HL-60 (cell line): ENCODE measurements at regions not wholly inside any gene's neighbourhood (a gene's known extent, or its start where the extent isn't known, plus 50 kb on each side); places are given as distances from the start of the nearest gene placed in this dataset.

Experiments used
- DNase-seq, 2 experiments: peaks; one replicate each; pipeline ENCODE4 v3.0.0-alpha.2; 2010 to 2020; ENCODE audit warnings: low read depth in 1 of 2, low spot score in 1 of 2
- H3K27ac ChIP-seq: fragments of 250-450 bp; sonication (Bioruptor Pico); replicated peaks from 2 replicates; pipeline ENCODE4 v1.5.1; 2020; ENCODE audit warnings: mild to moderate bottlenecking, moderate library complexity
- H3K27me3 ChIP-seq: fragments of 250-450 bp; sonication (Bioruptor Pico); 2 replicates; pipeline ENCODE4 v1.5.1; 2021; ENCODE audit warnings: mild to moderate bottlenecking, moderate library complexity; ENCODE audit not compliant: insufficient read depth, poor library complexity, severe bottlenecking
- H3K4me3 ChIP-seq: replicated peaks from 2 replicates; pipeline ENCODE4 v1.5.1; 2011; ENCODE audit warnings: mild to moderate bottlenecking, control low read depth, low read length; ENCODE audit not compliant: insufficient read depth
- CTCF ChIP-seq: IDR thresholded peaks from one replicate; pipeline ENCODE4 v1.5.1; 2011; ENCODE audit warnings: low read length, control low read depth, inconsistent platforms; ENCODE audit not compliant: insufficient read depth
- GABPA ChIP-seq: IDR thresholded peaks from 2 replicates; pipeline ENCODE4 v1.6.1; 2012; ENCODE audit warnings: low read depth
- POLR2AphosphoS5 ChIP-seq: IDR thresholded peaks from 2 replicates; pipeline ENCODE4 v1.6.1; 2012; ENCODE audit warnings: low read depth
- REST ChIP-seq: IDR thresholded peaks from 2 replicates; pipeline ENCODE4 v1.6.1; 2012; ENCODE audit warnings: low read depth; ENCODE audit not compliant: insufficient replicate concordance
- SPI1 ChIP-seq: IDR thresholded peaks from 2 replicates; pipeline ENCODE4 v1.6.1; 2012; ENCODE audit warnings: low read depth, mild to moderate bottlenecking, borderline replicate concordance

DNA sequence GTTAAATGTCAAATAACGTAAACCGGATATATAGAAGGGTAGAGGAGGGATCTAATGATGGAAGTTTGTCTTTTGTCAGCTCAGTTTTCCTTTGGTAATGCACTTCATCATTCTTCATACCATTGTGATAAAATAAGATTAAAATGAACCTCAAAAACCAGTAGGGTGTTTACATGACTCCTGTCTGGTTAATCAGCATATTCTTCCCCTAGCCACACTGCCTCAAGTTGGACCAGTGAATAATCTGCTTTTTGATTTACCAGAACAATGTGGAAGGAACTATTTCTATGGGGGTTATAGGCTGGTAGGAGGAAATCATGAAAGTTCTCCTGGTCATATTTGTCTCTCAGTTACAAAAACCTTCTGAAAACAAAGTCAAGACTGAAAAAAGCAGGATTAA, 634.7 kb downstream of the NCAM2 start:
- DNase-seq: no peak
- no peaks in the 10 kb centered on the region for H3K27me3 ChIP-seq
- no peak overlapping the region for H3K4me3 ChIP-seq
- TF ChIP-seq POLR2AphosphoS5 (no peak), REST (no peak), SPI1 (no peak), GABPA (no peak), CTCF (no peak)
- no peak overlapping the region for H3K27ac ChIP-seq

DNA sequence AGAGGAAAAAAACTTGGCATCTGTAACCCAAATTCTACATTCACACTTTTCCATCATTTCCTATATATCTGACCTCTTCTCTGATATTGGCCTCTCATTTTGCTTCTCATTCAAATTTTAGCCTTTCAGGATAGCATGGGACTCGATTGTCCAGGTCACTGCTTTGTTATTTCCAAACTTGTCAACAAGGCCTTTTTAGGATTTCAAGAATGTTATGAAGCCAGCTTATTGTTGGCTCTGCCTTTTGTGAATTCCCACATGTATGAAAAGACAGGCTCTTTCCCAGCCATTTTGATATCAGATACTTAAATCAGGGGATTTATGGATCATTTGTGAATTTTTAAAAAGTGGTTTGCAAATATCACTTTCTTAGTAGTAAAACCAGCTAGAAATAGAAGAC, 663.5 kb downstream of the NCAM2 start:
- Histone ChIP-seq H3K27me3 (no peaks in the 10 kb centered on the region), H3K4me3 (no peak overlapping the region), H3K27ac (no peak overlapping the region)
- DNase-seq: no peak
- TF ChIP-seq POLR2AphosphoS5 (no peak), CTCF (no peak), SPI1 (no peak), REST (no peak), GABPA (no peak)

- no peak overlapping the region for H3K27ac ChIP-seq
- TF ChIP-seq REST (no peak), SPI1 (no peak), POLR2AphosphoS5 (no peak), CTCF (no peak), GABPA (no peak)
- no peak for DNase-seq
Measured at GRCh38 chr21:21662776-21663175, 664.6 kb downstream of the NCAM2 start.

More at GRCh38 chr21:21662776-21663175, 664.6 kb downstream of the NCAM2 start:
- no peak overlapping the region for H3K4me3 ChIP-seq
- no peaks in the 10 kb centered on the region for H3K27me3 ChIP-seq
